CD14-positive monocyte (primary cell): ENCODE measurements at regions not wholly inside any gene's neighbourhood (a gene's known extent, or its start where the extent isn't known, plus 50 kb on each side); places are given as distances from the start of the nearest gene placed in this dataset.

Source experiments
- DNase-seq, 3 donors: peaks; one replicate each; pipeline ENCODE4 v3.0.0-alpha.2; 2011 to 2022
- H2AFZ ChIP-seq: 2 replicates; pipeline ENCODE4 v1.6.0; 2012; ENCODE audit warnings: mild to moderate bottlenecking, low read depth, low read length, inconsistent platforms; ENCODE audit not compliant: insufficient read depth, poor library complexity, severe bottlenecking
- H3K27ac ChIP-seq, 2 donors: 1 replicate in 1 of 2; 2 replicates in 1 of 2; pipeline ENCODE4 v1.5.1; 2012 to 2013; ENCODE audit warnings: low read length in 2 of 2, control low read depth in 1 of 2, inconsistent platforms in 1 of 2, low read depth in 1 of 2, mild to moderate bottlenecking in 1 of 2
- H3K27me3 ChIP-seq, 2 donors: one replicate each; pipeline versions ENCODE4 v1.6.0 to v1.6.1; 2011 to 2013; ENCODE audit warnings: low read length in 2 of 2; ENCODE audit not compliant: control insufficient read depth in 2 of 2, insufficient read depth in 2 of 2
- H3K36me3 ChIP-seq, 2 donors: replicated peaks in 1 of 2; 1 replicate in 1 of 2; 2 replicates in 1 of 2; pipeline versions ENCODE4 v1.5.1 to v1.6.1; 2012 to 2013; ENCODE audit warnings: low read length in 2 of 2, control low read depth in 1 of 2, inconsistent platforms in 1 of 2, mild to moderate bottlenecking in 1 of 2; ENCODE audit not compliant: insufficient read depth in 2 of 2, control insufficient read depth in 1 of 2
- H3K4me1 ChIP-seq, 2 donors: 1 replicate in 1 of 2; 2 replicates in 1 of 2; pipeline versions ENCODE4 v1.5.1 to v1.6.1; 2012 to 2013; ENCODE audit warnings: low read length in 2 of 2, control low read depth in 1 of 2, inconsistent platforms in 1 of 2, mild to moderate bottlenecking in 1 of 2, moderate library complexity in 1 of 2; ENCODE audit not compliant: insufficient read depth in 2 of 2, control insufficient read depth in 1 of 2
- H3K4me2 ChIP-seq: replicated peaks from 2 replicates; pipeline ENCODE3; 2012; ENCODE audit warnings: low read length, moderate library complexity, mild to moderate bottlenecking; ENCODE audit not compliant: poor library complexity, severe bottlenecking; ENCODE audit errors: extremely low read depth
- H3K4me3 ChIP-seq, 3 experiments: fragments of 200-600 bp in 1 of 3; sonication (generic) in 1 of 3; replicated peaks in 1 of 3; 1 replicate in 2 of 3; 2 replicates in 1 of 3; pipeline ENCODE4 v1.5.1; 2011 to 2013; ENCODE audit warnings: low read length in 3 of 3, mild to moderate bottlenecking in 3 of 3, control low read depth in 2 of 3, low read depth in 2 of 3, inconsistent platforms in 1 of 3, moderate library complexity in 1 of 3
- H3K79me2 ChIP-seq: 2 replicates; pipeline ENCODE4 v1.6.0; 2012; ENCODE audit warnings: mild to moderate bottlenecking, control low read depth, inconsistent platforms, low read length, moderate library complexity; ENCODE audit not compliant: insufficient read depth
- H3K9ac ChIP-seq: 2 replicates; pipeline ENCODE4 v1.6.0; 2017; ENCODE audit warnings: low read length, mild to moderate bottlenecking; ENCODE audit not compliant: insufficient read depth, poor library complexity, severe bottlenecking
- H3K9me3 ChIP-seq, 2 donors: replicated peaks in 1 of 2; 1 replicate in 1 of 2; 2 replicates in 1 of 2; pipeline versions ENCODE4 v1.5.1 to v1.6.1; 2012 to 2013; ENCODE audit warnings: low read length in 2 of 2, control low read depth in 1 of 2; ENCODE audit not compliant: control insufficient read depth in 1 of 2, insufficient read depth in 1 of 2
- H4K20me1 ChIP-seq: 2 replicates; pipeline ENCODE4 v1.6.0; 2012; ENCODE audit warnings: mild to moderate bottlenecking, low read length, control low read depth, moderate library complexity; ENCODE audit not compliant: insufficient read depth
- H3K27ac Mint-ChIP-seq, 7 donors: one replicate each; pipeline ENCODE4 v1.8.0; 2020; ENCODE audit warnings: mild to moderate bottlenecking in 7 of 7, mixed read lengths in 7 of 7, moderate library complexity in 6 of 7, inconsistent platforms in 2 of 7
- H3K27me3 Mint-ChIP-seq, 3 donors: one replicate each; pipeline ENCODE4 v1.8.0; 2021 to 2022; ENCODE audit warnings: low read depth in 3 of 3, mild to moderate bottlenecking in 3 of 3, mixed read lengths in 3 of 3, moderate library complexity in 3 of 3, inconsistent platforms in 1 of 3
- H3K36me3 Mint-ChIP-seq, 2 donors: one replicate each; pipeline ENCODE4 v1.8.0; 2020; ENCODE audit warnings: mixed read lengths in 2 of 2, inconsistent platforms in 1 of 2, mild to moderate bottlenecking in 1 of 2
- H3K4me1 Mint-ChIP-seq: one replicate; pipeline ENCODE4 v1.8.0; 2020; ENCODE audit warnings: mild to moderate bottlenecking, mixed read lengths
- H3K4me3 Mint-ChIP-seq, 2 donors: one replicate each; pipeline ENCODE4 v1.8.0; 2020; ENCODE audit warnings: mild to moderate bottlenecking in 2 of 2, mixed read lengths in 2 of 2, moderate library complexity in 1 of 2
- H3K9me3 Mint-ChIP-seq, 7 donors: one replicate each; pipeline ENCODE4 v1.8.0; 2020 to 2022; ENCODE audit warnings: mixed read lengths in 7 of 7, mild to moderate bottlenecking in 6 of 7, moderate library complexity in 6 of 7, inconsistent platforms in 2 of 7
- CTCF ChIP-seq: fragments of 200-600 bp; IDR thresholded peaks from one replicate; pipeline ENCODE4 v1.8.0; 2022; ENCODE audit warnings: antibody characterized with exemption, mild to moderate bottlenecking
- WGBS: methylation state at CpG from one replicate; pipeline ENCODE4 v1.1.5; 2013; ENCODE audit warnings: missing lambda C conversion rate; ENCODE audit not compliant: insufficient coverage; 5-methylcytosine and 5-hydroxymethylcytosine counted together
- intact Hi-C, 2 donors: fragments of 100-400 bp; cut with micrococcal nuclease; formaldehyde crosslinking; loops; one replicate each; pipeline versions ENCODE4 v1.15.0 to v1.15.1; 2023

DNA sequence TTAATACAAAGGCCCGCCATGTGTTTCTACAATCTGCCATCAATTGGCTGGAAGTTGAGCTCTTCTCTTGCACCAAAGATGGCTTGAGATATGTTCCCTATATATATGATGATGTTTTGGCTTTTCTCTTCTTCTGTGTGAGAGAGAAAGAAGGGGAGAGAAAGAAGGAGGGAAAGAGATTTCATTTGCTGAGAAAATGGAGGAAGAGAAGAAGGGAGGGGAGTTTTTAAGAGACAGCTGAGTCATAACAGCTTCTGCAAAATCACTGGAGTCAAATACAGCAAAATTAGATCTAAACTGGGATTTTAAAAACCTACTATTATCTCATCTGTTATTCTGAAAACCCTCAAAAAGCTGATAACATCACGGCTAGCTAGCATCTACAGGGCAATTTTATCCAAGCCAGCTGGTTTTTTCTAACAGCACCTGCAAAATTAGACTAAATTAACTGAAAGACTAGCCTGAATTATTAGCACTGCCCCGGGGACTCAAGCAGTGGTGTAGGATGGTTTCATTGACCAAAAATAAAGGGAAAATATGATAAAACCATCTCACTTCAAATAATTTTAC, 647.6 kb upstream of the ACTRT1 start:
- intact Hi-C loops: no loop called here
- no peaks in the 10 kb centered on the region for H3K36me3 Mint-ChIP-seq
- H3K79me2 ChIP-seq: no peaks in the 10 kb centered on the region

DNA sequence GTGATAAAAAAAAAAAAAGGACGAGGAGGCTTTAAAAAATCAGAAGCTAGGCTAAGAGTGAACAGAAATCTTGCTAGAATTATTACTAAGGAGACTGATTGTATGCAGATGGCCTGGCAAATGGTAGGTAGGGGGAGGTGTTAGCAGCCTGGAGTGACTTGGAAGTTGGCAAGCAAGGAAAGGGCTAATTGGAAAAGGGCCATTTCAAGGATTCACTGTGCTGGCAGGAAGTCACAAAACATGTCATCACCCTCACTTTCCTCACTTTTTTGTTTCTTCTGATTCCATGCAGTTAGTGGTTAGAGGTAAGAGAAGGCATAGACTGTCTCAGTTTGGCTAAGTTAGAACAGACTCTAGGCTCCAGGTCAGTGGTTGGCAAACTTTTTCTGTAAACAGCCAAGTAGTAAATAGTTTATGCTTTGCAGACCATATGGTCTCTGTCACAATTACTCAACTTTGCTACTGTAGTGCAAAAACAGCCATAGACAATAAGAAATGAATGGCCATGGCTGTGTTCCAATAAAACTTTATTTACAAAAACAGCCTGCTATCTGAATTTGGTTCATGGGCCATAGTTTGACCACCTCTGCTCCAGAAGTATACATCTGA, 646.5 kb upstream of the ACTRT1 start:
- no peaks in the 10 kb centered on the region for H3K9me3 ChIP-seq
- no peaks in the 10 kb centered on the region for H3K4me1 ChIP-seq
- Mint-ChIP-seq H3K27ac (no peak overlapping the region), H3K9me3 (no peaks in the 10 kb centered on the region), H3K4me1 (no peaks in the 10 kb centered on the region), H3K27me3 (no peaks in the 10 kb centered on the region), H3K4me3 (no peak overlapping the region), H3K36me3 (no peaks in the 10 kb centered on the region)
- H3K36me3 ChIP-seq: no peaks in the 10 kb centered on the region
- H4K20me1 ChIP-seq: no peaks in the 10 kb centered on the region
- no peaks in the 10 kb centered on the region for H3K79me2 ChIP-seq
- H3K27ac ChIP-seq: no peak overlapping the region
- no peaks in the 10 kb centered on the region for H3K27me3 ChIP-seq
- no peak overlapping the region for H3K4me3 ChIP-seq
- no peak for DNase-seq
- TF ChIP-seq CTCF: no peak
- intact Hi-C loops: no loop called here
- H3K4me2 ChIP-seq: no peak overlapping the region
- no peak overlapping the region for H2AFZ ChIP-seq
- no CpG with 5 or more reads among the region's 1 CpG for WGBS
- H3K9ac ChIP-seq: no peak overlapping the region

More for the DNA sequence above, 647.6 kb upstream of the ACTRT1 start:
- H3K4me1 ChIP-seq: no peaks in the 10 kb centered on the region
- no peak overlapping the region for H3K27ac ChIP-seq
- no peak overlapping the region for H3K4me3 Mint-ChIP-seq
- H3K9me3 ChIP-seq: no peaks in the 10 kb centered on the region
- H3K9ac ChIP-seq: no peak overlapping the region
- DNase-seq: no peak
- no peaks in the 10 kb centered on the region for H3K27me3 Mint-ChIP-seq
- TF ChIP-seq CTCF: no peak
- H2AFZ ChIP-seq: no peak overlapping the region
- no peaks in the 10 kb centered on the region for H3K27me3 ChIP-seq
- no peaks in the 10 kb centered on the region for H3K9me3 Mint-ChIP-seq
- no peaks in the 10 kb centered on the region for H4K20me1 ChIP-seq
- H3K4me1 Mint-ChIP-seq: no peaks in the 10 kb centered on the region
- no peak overlapping the region for H3K4me3 ChIP-seq
- no peaks in the 10 kb centered on the region for H3K36me3 ChIP-seq
- WGBS: no CpG with 5 or more reads among the region's 3 CpGs
- no peak overlapping the region for H3K4me2 ChIP-seq
- no peak overlapping the region for H3K27ac Mint-ChIP-seq
